H9 (cell line): ENCODE measurements at regions not wholly inside any gene's neighbourhood (a gene's known extent, or its start where the extent isn't known, plus 50 kb on each side); places are given as distances from the start of the nearest gene placed in this dataset.

Experiments used
- DNase-seq: peaks from one replicate; pipeline ENCODE4 v3.0.0-alpha.2; 2017
- H2AFZ ChIP-seq: one replicate; pipeline ENCODE4 v1.6.1; 2013; ENCODE audit warnings: mild to moderate bottlenecking, low read length, control low read depth, moderate library complexity
- H2AK5ac ChIP-seq: 2 replicates; pipeline ENCODE4 v1.6.1; 2013; ENCODE audit warnings: low read length, control low read depth, mixed read lengths; ENCODE audit not compliant: insufficient read length
- H2BK120ac ChIP-seq: one replicate; pipeline ENCODE4 v1.6.1; 2013; ENCODE audit warnings: low read depth, mild to moderate bottlenecking, low read length, control low read depth, inconsistent platforms; ENCODE audit not compliant: poor library complexity, severe bottlenecking
- H2BK12ac ChIP-seq: 2 replicates; pipeline ENCODE4 v1.6.1; 2013; ENCODE audit warnings: low read length, control low read depth, mixed read lengths, low read depth; ENCODE audit not compliant: insufficient read length
- H2BK15ac ChIP-seq: 2 replicates; pipeline ENCODE4 v1.6.1; 2013; ENCODE audit warnings: low read depth, low read length, control low read depth
- H2BK20ac ChIP-seq: one replicate; pipeline ENCODE4 v1.6.1; 2013; ENCODE audit warnings: low read depth, mild to moderate bottlenecking, low read length, control low read depth, inconsistent platforms; ENCODE audit not compliant: poor library complexity, severe bottlenecking
- H2BK5ac ChIP-seq: 2 replicates; pipeline ENCODE4 v1.6.1; 2013; ENCODE audit warnings: low read length, control low read depth, mixed read lengths; ENCODE audit not compliant: insufficient read length
- H3K14ac ChIP-seq: 2 replicates; pipeline ENCODE4 v1.6.1; 2013; ENCODE audit warnings: low read length, control low read depth; ENCODE audit not compliant: insufficient read depth
- H3K18ac ChIP-seq: 2 replicates; pipeline ENCODE4 v1.6.1; 2013; ENCODE audit warnings: low read depth, mild to moderate bottlenecking, mixed read lengths, low read length, control low read depth; ENCODE audit not compliant: insufficient read length
- H3K23ac ChIP-seq: 2 replicates; pipeline ENCODE4 v1.6.1; 2013; ENCODE audit warnings: low read length, control low read depth, mixed read lengths, low read depth; ENCODE audit not compliant: insufficient read length
- H3K23me2 ChIP-seq: 2 replicates; pipeline ENCODE4 v1.6.1; 2013; ENCODE audit warnings: low read depth, mild to moderate bottlenecking, mixed read lengths, low read length, control low read depth; ENCODE audit not compliant: insufficient read length, poor library complexity, severe bottlenecking
- H3K27ac ChIP-seq: 2 replicates; pipeline ENCODE4 v1.5.1; 2013; ENCODE audit warnings: low read length, control low read depth, mixed read lengths, low read depth; ENCODE audit not compliant: insufficient read length
- H3K27me3 ChIP-seq: 2 replicates; pipeline ENCODE4 v1.6.1; 2013; ENCODE audit warnings: low read length, control low read depth, inconsistent platforms; ENCODE audit not compliant: insufficient read depth
- H3K4ac ChIP-seq: 2 replicates; pipeline ENCODE4 v1.6.1; 2013; ENCODE audit warnings: low read depth, mild to moderate bottlenecking, control low read depth, inconsistent platforms, low read length, moderate library complexity
- H3K4me1 ChIP-seq: 2 replicates; pipeline ENCODE4 v1.6.1; 2013; ENCODE audit warnings: low read length, control low read depth, inconsistent platforms; ENCODE audit not compliant: insufficient read depth
- H3K4me2 ChIP-seq: 2 replicates; pipeline ENCODE4 v1.6.1; 2013; ENCODE audit warnings: low read length, control low read depth, mixed read lengths; ENCODE audit not compliant: insufficient read length, insufficient read depth
- H3K56ac ChIP-seq: 2 replicates; pipeline ENCODE4 v1.6.1; 2013; ENCODE audit warnings: low read depth, mild to moderate bottlenecking, mixed read lengths, low read length, control low read depth; ENCODE audit not compliant: insufficient read length
- H3K79me1 ChIP-seq: 2 replicates; pipeline ENCODE4 v1.6.1; 2013; ENCODE audit warnings: low read depth, mild to moderate bottlenecking, moderate library complexity, low read length, control low read depth, inconsistent platforms; ENCODE audit not compliant: insufficient read depth, poor library complexity, severe bottlenecking
- H3K79me2 ChIP-seq: 2 replicates; pipeline ENCODE4 v1.6.1; 2013; ENCODE audit warnings: low read length, control low read depth, inconsistent platforms; ENCODE audit not compliant: insufficient read depth
- H3K9ac ChIP-seq: 2 replicates; pipeline ENCODE4 v1.6.1; 2013; ENCODE audit warnings: low read length, control low read depth, mixed read lengths; ENCODE audit not compliant: insufficient read length; ENCODE audit errors: extremely low read depth
- H3K9me3 ChIP-seq: one replicate; pipeline ENCODE4 v1.6.1; 2013; ENCODE audit warnings: low read depth, low read length, inconsistent platforms; ENCODE audit not compliant: control insufficient read depth
- H3T11ph ChIP-seq: one replicate; pipeline ENCODE4 v1.6.1; 2013; ENCODE audit warnings: mild to moderate bottlenecking, low read length, control low read depth, inconsistent platforms
- H4K20me1 ChIP-seq: one replicate; pipeline ENCODE4 v1.6.1; 2013; ENCODE audit not compliant: control insufficient read depth, insufficient read length, insufficient read depth
- H4K5ac ChIP-seq: 2 replicates; pipeline ENCODE4 v1.6.1; 2013; ENCODE audit warnings: low read depth, mild to moderate bottlenecking, mixed read lengths, low read length, control low read depth; ENCODE audit not compliant: insufficient read length
- H4K8ac ChIP-seq: replicated peaks from 2 replicates; pipeline ENCODE4 v1.6.1; 2013; ENCODE audit warnings: low read length, control low read depth, mixed read lengths, low read depth; ENCODE audit not compliant: insufficient read length
- H4K91ac ChIP-seq: 2 replicates; pipeline ENCODE4 v1.6.1; 2013; ENCODE audit warnings: low read depth, mild to moderate bottlenecking, moderate library complexity, mixed read lengths, low read length, control low read depth; ENCODE audit not compliant: insufficient read length
- H3K27ac Mint-ChIP-seq, 3 experiments: 2 replicates in 2 of 3; 3 replicates in 1 of 3; pipeline ENCODE4 v1.8.0; 2020 to 2021; ENCODE audit warnings: mixed read lengths in 3 of 3, mild to moderate bottlenecking in 1 of 3, moderate library complexity in 1 of 3
- H3K27me3 Mint-ChIP-seq: 2 replicates; pipeline ENCODE4 v1.8.0; 2021; ENCODE audit warnings: low read depth, mild to moderate bottlenecking, moderate library complexity, mixed read lengths
- H3K36me3 Mint-ChIP-seq, 3 experiments: 2 replicates in 2 of 3; 3 replicates in 1 of 3; pipeline ENCODE4 v1.8.0; 2020 to 2021; ENCODE audit warnings: low read depth in 3 of 3, mixed read lengths in 3 of 3; ENCODE audit not compliant: insufficient read depth in 1 of 3
- H3K4me1 Mint-ChIP-seq, 2 experiments: 2 replicates each; pipeline ENCODE4 v1.8.0; 2020; ENCODE audit warnings: mixed read lengths in 2 of 2
- H3K4me3 Mint-ChIP-seq, 2 experiments: 2 replicates in 1 of 2; 3 replicates in 1 of 2; pipeline ENCODE4 v1.8.0; 2020 to 2021; ENCODE audit warnings: mild to moderate bottlenecking in 2 of 2, mixed read lengths in 2 of 2, moderate library complexity in 1 of 2
- H3K9me3 Mint-ChIP-seq, 2 experiments: 2 replicates in 1 of 2; 3 replicates in 1 of 2; pipeline ENCODE4 v1.8.0; 2020; ENCODE audit warnings: mild to moderate bottlenecking in 2 of 2, mixed read lengths in 2 of 2, moderate library complexity in 1 of 2
- WGBS: extraction: QIAGEN DNeasy Blood & Tissue Kit; methylation state at CpG from one replicate; pipeline ENCODE4 v1.1.7; 2013; ENCODE audit warnings: missing lambda C conversion rate, low lambda C conversion rate, mixed read lengths; ENCODE audit not compliant: insufficient read length; ENCODE audit errors: extremely low coverage; 5-methylcytosine and 5-hydroxymethylcytosine counted together
- TF ChIP-seq, protein P1 (sequence below): fragments of 200-600 bp; sonication (generic); conservative IDR thresholded peaks from 3 replicates; pipeline ENCODE4 v1.8.0; 2021; ENCODE audit warnings: antibody characterized with exemption, mild to moderate bottlenecking

DNA sequence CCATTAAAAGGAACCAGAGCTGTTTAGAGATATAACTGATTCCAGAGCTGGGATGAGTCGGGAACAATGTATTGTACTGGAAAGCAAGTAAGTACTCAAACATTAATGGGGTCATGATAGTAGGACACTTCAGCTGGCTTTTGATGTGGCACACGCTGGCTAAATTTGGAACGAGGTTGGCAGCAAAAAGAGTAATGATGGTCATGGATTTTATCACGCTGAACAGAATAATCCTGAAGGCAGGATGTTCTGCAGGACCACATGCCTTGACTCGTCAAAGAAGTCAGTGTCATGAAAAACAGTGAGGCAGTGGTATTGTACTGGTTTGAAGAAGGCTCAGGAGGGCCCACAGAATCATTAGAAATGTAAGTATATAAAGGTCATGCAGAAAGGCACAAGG lies 220.3 kb downstream of the SNX13 start:
- no peaks in the 10 kb centered on the region; the same call in 1 of the 2 replicates for H3K4me1 ChIP-seq
- H3K4me1 Mint-ChIP-seq: peaks cover 28 to 37% of the 10 kb centered on the region in 2 experiments

More for the DNA sequence above, 220.3 kb downstream of the SNX13 start:
- H3K56ac ChIP-seq: no peak overlapping the region
- H3K14ac ChIP-seq: no peak overlapping the region
- H3K4ac ChIP-seq: no peak overlapping the region
- no peaks in the 10 kb centered on the region for H3K27me3 ChIP-seq
- no peak for DNase-seq
- no peak overlapping the region for H2AFZ ChIP-seq
- Mint-ChIP-seq H3K27ac (no peak overlapping the region; a peak in 1 of 7 replicates), H3K4me3 (no peak overlapping the region), H3K36me3 (no peaks in the 10 kb centered on the region), H3K27me3 (no peaks in the 10 kb centered on the region), H3K9me3 (no peaks in the 10 kb centered on the region)
- no peaks in the 10 kb centered on the region for H3K9me3 ChIP-seq
- no peak overlapping the region for H3K23ac ChIP-seq
- H2BK15ac ChIP-seq: no peak overlapping the region
- H2AK5ac ChIP-seq: no peak overlapping the region
- H3K27ac ChIP-seq: no peak overlapping the region
- H3K4me2 ChIP-seq: no peak overlapping the region
- H3K9ac ChIP-seq: no peak overlapping the region
- H2BK20ac ChIP-seq: no peak overlapping the region
- no peak overlapping the region for H4K5ac ChIP-seq
- no peak overlapping the region for H4K91ac ChIP-seq
- no peak overlapping the region for H2BK12ac ChIP-seq
- H2BK120ac ChIP-seq: no peak overlapping the region
- no peaks in the 10 kb centered on the region for H3K79me2 ChIP-seq
- H2BK5ac ChIP-seq: no peak overlapping the region
- H3K79me1 ChIP-seq: no peaks in the 10 kb centered on the region
- H3K18ac ChIP-seq: no peak overlapping the region
- H4K20me1 ChIP-seq: no peaks in the 10 kb centered on the region
- no CpG with 5 or more reads among the region's 5 CpGs for WGBS
- TF ChIP-seq, protein P1, sequence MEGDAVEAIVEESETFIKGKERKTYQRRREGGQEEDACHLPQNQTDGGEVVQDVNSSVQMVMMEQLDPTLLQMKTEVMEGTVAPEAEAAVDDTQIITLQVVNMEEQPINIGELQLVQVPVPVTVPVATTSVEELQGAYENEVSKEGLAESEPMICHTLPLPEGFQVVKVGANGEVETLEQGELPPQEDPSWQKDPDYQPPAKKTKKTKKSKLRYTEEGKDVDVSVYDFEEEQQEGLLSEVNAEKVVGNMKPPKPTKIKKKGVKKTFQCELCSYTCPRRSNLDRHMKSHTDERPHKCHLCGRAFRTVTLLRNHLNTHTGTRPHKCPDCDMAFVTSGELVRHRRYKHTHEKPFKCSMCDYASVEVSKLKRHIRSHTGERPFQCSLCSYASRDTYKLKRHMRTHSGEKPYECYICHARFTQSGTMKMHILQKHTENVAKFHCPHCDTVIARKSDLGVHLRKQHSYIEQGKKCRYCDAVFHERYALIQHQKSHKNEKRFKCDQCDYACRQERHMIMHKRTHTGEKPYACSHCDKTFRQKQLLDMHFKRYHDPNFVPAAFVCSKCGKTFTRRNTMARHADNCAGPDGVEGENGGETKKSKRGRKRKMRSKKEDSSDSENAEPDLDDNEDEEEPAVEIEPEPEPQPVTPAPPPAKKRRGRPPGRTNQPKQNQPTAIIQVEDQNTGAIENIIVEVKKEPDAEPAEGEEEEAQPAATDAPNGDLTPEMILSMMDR: no peak
- H4K8ac ChIP-seq: no peak overlapping the region
- no peaks in the 10 kb centered on the region for H3K23me2 ChIP-seq
- no peak overlapping the region for H3T11ph ChIP-seq
